HEK293 (cell line): ENCODE measurements at regions not wholly inside any gene's neighbourhood (a gene's known extent, or its start where the extent isn't known, plus 50 kb on each side); places are given as distances from the start of the nearest gene placed in this dataset.

ENCODE experiments used
- CTCF ChIA-PET: fragments of 350-600 bp; formaldehyde crosslinking; extraction: SDS; loops from one replicate; lab custom pipeline; 2021; ENCODE audit warnings: antibody characterized with exemption; lab: Yijun Ruan, JAX
- POLR2A ChIA-PET: fragments of 300-600 bp; formaldehyde crosslinking; extraction: SDS; loops from one replicate; lab custom pipeline; 2020; ENCODE audit warnings: antibody characterized with exemption, inconsistent platforms; lab: Yijun Ruan, JAX
- H3K27ac ChIP-seq: fragments of 200-500 bp; sonication (Bioruptor generic); 2 replicates; pipeline ENCODE4 v1.5.1; 2014; ENCODE audit warnings: low read depth, low read length, control low read depth, inconsistent platforms; ENCODE audit errors: extremely low read depth
- H3K36me3 ChIP-seq, 2 experiments: fragments of 200-500 bp in 1 of 2; sonication (Bioruptor generic) in 1 of 2; 1 replicate in 1 of 2; 2 replicates in 1 of 2; pipeline ENCODE4 v1.5.1; 2014 to 2017; ENCODE audit warnings: inconsistent platforms in 2 of 2, low read length in 2 of 2; ENCODE audit not compliant: control insufficient read depth in 2 of 2, insufficient read depth in 1 of 2
- H3K4me1 ChIP-seq: fragments of 200-500 bp; sonication (Bioruptor generic); 2 replicates; pipeline ENCODE4 v1.5.1; 2014; ENCODE audit warnings: mild to moderate bottlenecking, low read length, inconsistent platforms; ENCODE audit not compliant: control insufficient read depth, insufficient read depth
- H3K4me3 ChIP-seq: 2 replicates; pipeline ENCODE4 v1.5.1; 2011; ENCODE audit warnings: low read depth, mild to moderate bottlenecking, control low read depth, low read length, moderate library complexity
- H3K9me3 ChIP-seq: fragments of 200-500 bp; sonication (Bioruptor generic); 2 replicates; pipeline ENCODE4 v1.5.1; 2014; ENCODE audit warnings: low read depth, low read length, inconsistent platforms; ENCODE audit not compliant: control insufficient read depth, insufficient read depth
- CTCF ChIP-seq: fragments of 450-650 bp; formaldehyde crosslinking; IDR thresholded peaks from 2 replicates; pipeline ENCODE4 v1.5.1; 2016; ENCODE audit warnings: missing biosample characterization, missing genetic modification characterization
- EGR2 ChIP-seq: fragments of 450-650 bp; formaldehyde crosslinking; IDR thresholded peaks from 2 replicates; pipeline ENCODE4 v1.5.1; 2016; ENCODE audit warnings: low read depth, missing biosample characterization, missing genetic modification characterization
- HIC1 ChIP-seq: fragments of 450-650 bp; formaldehyde crosslinking; IDR thresholded peaks from 2 replicates; pipeline ENCODE4 v1.5.1; 2016; ENCODE audit warnings: missing biosample characterization, missing genetic modification characterization
- KLF1 ChIP-seq: fragments of 450-650 bp; formaldehyde crosslinking; IDR thresholded peaks from 2 replicates; pipeline ENCODE4 v1.5.1; 2016; ENCODE audit warnings: missing biosample characterization, missing genetic modification characterization
- KLF16 ChIP-seq: fragments of 450-650 bp; formaldehyde crosslinking; IDR thresholded peaks from 2 replicates; pipeline ENCODE4 v1.5.1; 2017; ENCODE audit warnings: missing biosample characterization, missing genetic modification characterization
- PATZ1 ChIP-seq: fragments of 450-650 bp; formaldehyde crosslinking; IDR thresholded peaks from 2 replicates; pipeline ENCODE4 v1.5.1; 2016; ENCODE audit warnings: missing biosample characterization, missing genetic modification characterization
- REST ChIP-seq: fragments of 450-650 bp; formaldehyde crosslinking; IDR thresholded peaks from 2 replicates; pipeline ENCODE4 v1.5.1; 2016; ENCODE audit warnings: missing biosample characterization, missing genetic modification characterization
- YY1 ChIP-seq: fragments of 450-650 bp; formaldehyde crosslinking; IDR thresholded peaks from 2 replicates; pipeline ENCODE4 v1.5.1; 2018; ENCODE audit warnings: missing biosample characterization, missing genetic modification characterization
- ZIC2 ChIP-seq: fragments of 450-650 bp; formaldehyde crosslinking; IDR thresholded peaks from 2 replicates; pipeline ENCODE4 v1.5.1; 2016; ENCODE audit warnings: missing biosample characterization, missing genetic modification characterization
- ZNF18 ChIP-seq: fragments of 450-650 bp; formaldehyde crosslinking; IDR thresholded peaks from 2 replicates; pipeline ENCODE4 v1.5.1; 2016; ENCODE audit warnings: missing biosample characterization, missing genetic modification characterization
- ZNF184 ChIP-seq: fragments of 450-650 bp; IDR thresholded peaks from 2 replicates; pipeline ENCODE4 v1.5.1; 2018; ENCODE audit warnings: missing biosample characterization, mild to moderate bottlenecking, missing genetic modification characterization
- ZNF221 ChIP-seq: fragments of 450-650 bp; formaldehyde crosslinking; IDR thresholded peaks from 2 replicates; pipeline ENCODE4 v1.5.1; 2017; ENCODE audit warnings: missing biosample characterization, missing genetic modification characterization, borderline replicate concordance
- ZNF274 ChIP-seq, 2 experiments: fragments of 200-500 bp in 1 of 2; fragments of 450-650 bp in 1 of 2; sonication (Bioruptor generic) in 1 of 2; formaldehyde crosslinking in 1 of 2; IDR thresholded peaks; 2 replicates each; pipeline versions ENCODE4 v1.5.1 to v1.6.1; 2014 to 2016; ENCODE audit warnings: borderline replicate concordance in 1 of 2, inconsistent platforms in 1 of 2, low read length in 1 of 2, missing biosample characterization in 1 of 2, missing genetic modification characterization in 1 of 2
- ZNF280C ChIP-seq: fragments of 450-650 bp; formaldehyde crosslinking; IDR thresholded peaks from 2 replicates; pipeline ENCODE4 v1.5.1; 2016; ENCODE audit warnings: missing biosample characterization, missing genetic modification characterization
- ZNF335 ChIP-seq: fragments of 450-650 bp; formaldehyde crosslinking; conservative IDR thresholded peaks from 2 replicates; pipeline ENCODE4 v1.5.1; 2016; ENCODE audit warnings: missing biosample characterization, missing genetic modification characterization
- ZNF37A ChIP-seq: fragments of 450-650 bp; IDR thresholded peaks from 2 replicates; pipeline ENCODE4 v1.5.1; 2018; ENCODE audit warnings: missing biosample characterization, missing genetic modification characterization
- ZNF394 ChIP-seq: fragments of 450-650 bp; formaldehyde crosslinking; IDR thresholded peaks from 2 replicates; pipeline ENCODE4 v1.5.1; 2016; ENCODE audit warnings: missing biosample characterization, missing genetic modification characterization, mild to moderate bottlenecking, moderate library complexity, borderline replicate concordance
- ZNF677 ChIP-seq: fragments of 450-650 bp; IDR thresholded peaks from 2 replicates; pipeline ENCODE4 v1.5.0; 2018; ENCODE audit warnings: missing biosample characterization, mild to moderate bottlenecking, missing genetic modification characterization, moderate library complexity

GRCh38 chr1:168416220-168416619 lies 127.6 kb downstream of the XCL2 start:
- POLR2A ChIA-PET = no interaction called here
- no peak overlapping the region for H3K27ac ChIP-seq
- H3K4me1 ChIP-seq = no peaks in the 10 kb centered on the region
- TF ChIP-seq YY1 (tag by site-specific recombination) (no peak), ZNF335 (tag by site-specific recombination) (no peak), HIC1 (no peak), CTCF (no peak), KLF16 (no peak), ZIC2 (tag by site-specific recombination) (no peak), EGR2 (tag by site-specific recombination) (no peak), ZNF274 (IDR thresholded peaks at IDR 0.05; ENCODE audit: low read length) (no peak), ZNF274 (tag by site-specific recombination; IDR thresholded peaks at IDR 0.05; ENCODE audit: borderline replicate concordance) (no peak), REST (tag by site-specific recombination) (no peak), ZNF18 (no peak), KLF1 (tag by site-specific recombination) (no peak), ZNF37A (no peak), ZNF280C (tag by site-specific recombination) (no peak)
- no peaks in the 10 kb centered on the region for H3K36me3 ChIP-seq
- no peak overlapping the region for H3K4me3 ChIP-seq
- H3K9me3 ChIP-seq = no peaks in the 10 kb centered on the region
- CTCF ChIA-PET = interaction anchor here (0.7 kb wide), 1 partner anchor 24 kb away, joined by 3 read pairs; no protein-coding TSS in a partner anchor

GRCh38 chr1:168414914-168415313 lies 128.9 kb downstream of the XCL2 start:
- no peak overlapping the region for H3K27ac ChIP-seq
- TF ChIP-seq ZNF221 (tag by site-specific recombination) = no peak
- no peak for TF ChIP-seq EGR2 (tag by site-specific recombination)
- no peak for TF ChIP-seq ZNF394 (tag by site-specific recombination)
- no peak for TF ChIP-seq ZNF184 (tag by site-specific recombination)
- TF ChIP-seq PATZ1 = no peak
- TF ChIP-seq ZNF677 (tag by site-specific recombination) = no peak
- TF ChIP-seq ZIC2 (tag by site-specific recombination) = no peak

More at GRCh38 chr1:168414914-168415313, 128.9 kb downstream of the XCL2 start:
- H3K9me3 ChIP-seq = no peaks in the 10 kb centered on the region
- H3K36me3 ChIP-seq = no peaks in the 10 kb centered on the region
- CTCF ChIA-PET = interaction anchor here (0.7 kb wide), 1 partner anchor 24 kb away, joined by 3 read pairs; no protein-coding TSS in a partner anchor
- H3K4me1 ChIP-seq = no peaks in the 10 kb centered on the region
- H3K4me3 ChIP-seq = no peak overlapping the region
- POLR2A ChIA-PET = no interaction called here
